ENCODE measurements at regions not wholly inside any gene's neighbourhood (a gene's known extent, or its start where the extent isn't known, plus 50 kb on each side); places are given as distances from the start of the nearest gene placed in this dataset.
A peak's percentile ranks its signal among the peaks of the same experiment; 100 is the strongest.

DNA sequence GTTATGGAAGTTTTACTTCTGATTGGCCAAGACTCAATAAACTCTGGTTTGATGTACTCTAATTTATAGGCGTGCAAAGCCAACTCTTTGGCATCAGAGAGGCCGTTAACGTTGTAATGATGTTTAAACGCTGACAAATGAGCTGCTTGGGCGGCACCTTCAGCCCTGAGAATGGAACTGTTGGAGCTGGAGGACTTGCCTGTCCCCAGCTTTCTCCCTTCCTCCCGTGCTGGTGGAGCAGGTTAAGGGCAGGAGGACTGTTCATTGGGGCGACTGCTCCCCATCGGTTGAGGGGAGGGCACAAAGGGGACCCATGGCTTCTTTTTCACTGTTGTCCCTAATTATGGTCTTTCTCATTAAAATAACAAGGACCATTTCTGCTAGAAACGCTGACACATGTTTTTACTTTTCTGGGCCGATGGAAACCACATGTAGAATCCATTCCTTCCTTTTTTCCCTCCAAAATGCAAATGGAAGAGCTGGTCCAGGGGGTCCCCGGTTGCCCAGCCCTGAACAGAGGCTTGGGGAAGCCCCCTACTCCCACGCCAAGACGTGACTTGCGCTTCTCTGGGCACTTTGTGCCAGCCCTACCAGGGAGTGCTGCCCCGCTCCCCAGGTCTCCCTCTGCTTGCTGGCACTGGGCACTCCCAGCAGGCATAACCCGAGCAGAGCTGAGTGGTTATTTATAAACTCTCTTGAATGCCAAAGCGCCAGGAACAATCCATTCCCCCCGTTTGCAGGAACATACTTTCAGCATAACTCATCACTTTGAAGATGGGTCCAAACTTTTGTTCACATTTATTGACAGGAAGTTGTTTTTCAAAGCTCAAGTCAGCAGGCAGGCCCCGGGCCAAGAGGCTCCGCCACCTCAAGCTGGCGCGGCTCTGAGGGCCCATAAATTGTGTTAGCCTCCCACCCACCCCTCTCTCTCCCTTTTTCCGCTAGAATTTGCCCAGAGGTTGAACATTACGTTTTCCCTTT lies 170.1 kb downstream of the ASB1 start (continued):
- TF ChIP-seq ARNTL (CRISPR knock-in tag; IDR thresholded peaks at IDR 0.05; ENCODE audit: borderline replicate concordance, low read depth) = no peak
- TF ChIP-seq ESRRG (CRISPR knock-in tag; IDR thresholded peaks at IDR 0.05) = no peak
- TF ChIP-seq, protein P1, sequence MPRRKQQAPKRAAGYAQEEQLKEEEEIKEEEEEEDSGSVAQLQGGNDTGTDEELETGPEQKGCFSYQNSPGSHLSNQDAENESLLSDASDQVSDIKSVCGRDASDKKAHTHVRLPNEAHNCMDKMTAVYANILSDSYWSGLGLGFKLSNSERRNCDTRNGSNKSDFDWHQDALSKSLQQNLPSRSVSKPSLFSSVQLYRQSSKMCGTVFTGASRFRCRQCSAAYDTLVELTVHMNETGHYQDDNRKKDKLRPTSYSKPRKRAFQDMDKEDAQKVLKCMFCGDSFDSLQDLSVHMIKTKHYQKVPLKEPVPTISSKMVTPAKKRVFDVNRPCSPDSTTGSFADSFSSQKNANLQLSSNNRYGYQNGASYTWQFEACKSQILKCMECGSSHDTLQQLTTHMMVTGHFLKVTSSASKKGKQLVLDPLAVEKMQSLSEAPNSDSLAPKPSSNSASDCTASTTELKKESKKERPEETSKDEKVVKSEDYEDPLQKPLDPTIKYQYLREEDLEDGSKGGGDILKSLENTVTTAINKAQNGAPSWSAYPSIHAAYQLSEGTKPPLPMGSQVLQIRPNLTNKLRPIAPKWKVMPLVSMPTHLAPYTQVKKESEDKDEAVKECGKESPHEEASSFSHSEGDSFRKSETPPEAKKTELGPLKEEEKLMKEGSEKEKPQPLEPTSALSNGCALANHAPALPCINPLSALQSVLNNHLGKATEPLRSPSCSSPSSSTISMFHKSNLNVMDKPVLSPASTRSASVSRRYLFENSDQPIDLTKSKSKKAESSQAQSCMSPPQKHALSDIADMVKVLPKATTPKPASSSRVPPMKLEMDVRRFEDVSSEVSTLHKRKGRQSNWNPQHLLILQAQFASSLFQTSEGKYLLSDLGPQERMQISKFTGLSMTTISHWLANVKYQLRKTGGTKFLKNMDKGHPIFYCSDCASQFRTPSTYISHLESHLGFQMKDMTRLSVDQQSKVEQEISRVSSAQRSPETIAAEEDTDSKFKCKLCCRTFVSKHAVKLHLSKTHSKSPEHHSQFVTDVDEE (CRISPR knock-in tag; IDR thresholded peaks at IDR 0.05) = no peak
- TF ChIP-seq RARB (CRISPR knock-in tag; IDR thresholded peaks at IDR 0.05) = no peak
- no peak for TF ChIP-seq TCF4 (CRISPR knock-in tag; IDR thresholded peaks at IDR 0.05; ENCODE audit: borderline replicate concordance)
- no peak for TF ChIP-seq SNAI2 (CRISPR knock-in tag; IDR thresholded peaks at IDR 0.05)
- TF ChIP-seq PPARA (CRISPR knock-in tag; IDR thresholded peaks at IDR 0.05; ENCODE audit: borderline replicate concordance) = no peak
- TF ChIP-seq, protein P2, sequence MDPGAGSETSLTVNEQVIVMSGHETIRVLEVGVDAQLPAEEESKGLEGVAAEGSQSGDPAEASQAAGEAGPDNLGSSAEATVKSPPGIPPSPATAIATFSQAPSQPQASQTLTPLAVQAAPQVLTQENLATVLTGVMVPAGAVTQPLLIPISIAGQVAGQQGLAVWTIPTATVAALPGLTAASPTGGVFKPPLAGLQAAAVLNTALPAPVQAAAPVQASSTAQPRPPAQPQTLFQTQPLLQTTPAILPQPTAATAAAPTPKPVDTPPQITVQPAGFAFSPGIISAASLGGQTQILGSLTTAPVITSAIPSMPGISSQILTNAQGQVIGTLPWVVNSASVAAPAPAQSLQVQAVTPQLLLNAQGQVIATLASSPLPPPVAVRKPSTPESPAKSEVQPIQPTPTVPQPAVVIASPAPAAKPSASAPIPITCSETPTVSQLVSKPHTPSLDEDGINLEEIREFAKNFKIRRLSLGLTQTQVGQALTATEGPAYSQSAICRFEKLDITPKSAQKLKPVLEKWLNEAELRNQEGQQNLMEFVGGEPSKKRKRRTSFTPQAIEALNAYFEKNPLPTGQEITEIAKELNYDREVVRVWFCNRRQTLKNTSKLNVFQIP (CRISPR knock-in tag; IDR thresholded peaks at IDR 0.05; ENCODE audit: borderline replicate concordance, low read depth) = no peak
- no peak for TF ChIP-seq BACH2 (CRISPR knock-in tag; IDR thresholded peaks at IDR 0.05; ENCODE audit: borderline replicate concordance)

DNA sequence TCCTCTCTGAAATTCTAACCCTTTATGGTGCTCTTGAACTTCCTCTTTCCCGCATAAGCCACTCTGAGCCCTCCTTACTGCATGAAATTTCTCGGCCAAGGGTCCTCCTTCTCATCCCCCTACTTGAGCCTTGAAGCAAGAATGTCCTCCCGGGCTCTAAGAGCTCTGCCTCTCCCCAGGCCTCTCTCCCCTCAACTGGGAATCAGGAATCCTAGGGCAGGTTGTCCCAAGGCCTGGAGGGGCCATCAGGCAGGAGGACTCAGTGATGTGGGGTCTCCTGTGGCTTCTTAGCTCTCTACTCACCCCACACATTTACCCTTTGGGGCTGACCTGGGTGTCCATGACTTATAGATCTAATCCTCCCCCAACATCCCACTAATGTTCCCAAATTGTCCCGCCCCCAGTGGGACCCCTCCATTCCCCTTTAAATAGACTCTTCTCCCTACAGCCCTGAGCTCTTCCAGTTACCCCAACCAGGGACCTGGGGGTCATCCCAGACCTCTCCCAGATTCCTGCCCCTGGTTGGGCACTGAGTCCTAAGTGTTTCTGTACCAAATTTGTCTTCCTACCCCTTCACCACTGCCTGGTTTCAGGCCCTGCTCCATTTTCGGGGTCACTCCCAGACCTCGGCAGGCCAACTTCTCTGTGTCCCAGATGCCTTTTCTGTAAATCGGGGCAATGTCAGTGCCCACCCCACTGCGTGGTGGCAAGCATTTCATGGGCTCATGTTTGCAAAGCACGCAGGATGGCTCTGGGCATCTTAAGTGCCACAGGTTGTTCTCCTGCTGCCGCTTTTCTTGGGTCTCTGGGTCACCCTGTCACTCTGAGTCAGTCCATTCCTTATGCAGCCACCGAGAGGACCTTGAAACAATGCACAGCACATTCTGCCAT lies 171.2 kb downstream of the ASB1 start:
- TF ChIP-seq TOX (CRISPR knock-in tag; IDR thresholded peaks at IDR 0.05; ENCODE audit: borderline replicate concordance) = no peak
- TF ChIP-seq ESRRG (CRISPR knock-in tag; IDR thresholded peaks at IDR 0.05) = no peak
- no peak for TF ChIP-seq ARNTL (CRISPR knock-in tag; IDR thresholded peaks at IDR 0.05; ENCODE audit: borderline replicate concordance, low read depth)
- TF ChIP-seq ZC3H10 (CRISPR knock-in tag; IDR thresholded peaks at IDR 0.05) = no peak
- TF ChIP-seq ZNF70 (CRISPR knock-in tag; IDR thresholded peaks at IDR 0.05) = no peak
- no peak for TF ChIP-seq OSR1 (CRISPR knock-in tag; IDR thresholded peaks at IDR 0.05)
- TF ChIP-seq, protein P3, sequence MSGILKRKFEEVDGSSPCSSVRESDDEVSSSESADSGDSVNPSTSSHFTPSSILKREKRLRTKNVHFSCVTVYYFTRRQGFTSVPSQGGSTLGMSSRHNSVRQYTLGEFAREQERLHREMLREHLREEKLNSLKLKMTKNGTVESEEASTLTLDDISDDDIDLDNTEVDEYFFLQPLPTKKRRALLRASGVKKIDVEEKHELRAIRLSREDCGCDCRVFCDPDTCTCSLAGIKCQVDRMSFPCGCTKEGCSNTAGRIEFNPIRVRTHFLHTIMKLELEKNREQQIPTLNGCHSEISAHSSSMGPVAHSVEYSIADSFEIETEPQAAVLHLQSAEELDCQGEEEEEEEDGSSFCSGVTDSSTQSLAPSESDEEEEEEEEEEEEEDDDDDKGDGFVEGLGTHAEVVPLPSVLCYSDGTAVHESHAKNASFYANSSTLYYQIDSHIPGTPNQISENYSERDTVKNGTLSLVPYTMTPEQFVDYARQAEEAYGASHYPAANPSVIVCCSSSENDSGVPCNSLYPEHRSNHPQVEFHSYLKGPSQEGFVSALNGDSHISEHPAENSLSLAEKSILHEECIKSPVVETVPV (CRISPR knock-in tag; IDR thresholded peaks at IDR 0.05) = no peak
- TF ChIP-seq PPARA (CRISPR knock-in tag; IDR thresholded peaks at IDR 0.05; ENCODE audit: borderline replicate concordance) = no peak
- TF ChIP-seq ZNF565 (CRISPR knock-in tag; conservative IDR thresholded peaks at IDR 0.05; ENCODE audit: low read depth) = no peak
- TF ChIP-seq, protein P4, sequence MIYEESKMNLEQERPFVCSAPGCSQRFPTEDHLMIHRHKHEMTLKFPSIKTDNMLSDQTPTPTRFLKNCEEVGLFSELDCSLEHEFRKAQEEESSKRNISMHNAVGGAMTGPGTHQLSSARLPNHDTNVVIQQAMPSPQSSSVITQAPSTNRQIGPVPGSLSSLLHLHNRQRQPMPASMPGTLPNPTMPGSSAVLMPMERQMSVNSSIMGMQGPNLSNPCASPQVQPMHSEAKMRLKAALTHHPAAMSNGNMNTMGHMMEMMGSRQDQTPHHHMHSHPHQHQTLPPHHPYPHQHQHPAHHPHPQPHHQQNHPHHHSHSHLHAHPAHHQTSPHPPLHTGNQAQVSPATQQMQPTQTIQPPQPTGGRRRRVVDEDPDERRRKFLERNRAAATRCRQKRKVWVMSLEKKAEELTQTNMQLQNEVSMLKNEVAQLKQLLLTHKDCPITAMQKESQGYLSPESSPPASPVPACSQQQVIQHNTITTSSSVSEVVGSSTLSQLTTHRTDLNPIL (CRISPR knock-in tag; IDR thresholded peaks at IDR 0.05; ENCODE audit: low read depth) = no peak
- TF ChIP-seq ZFP30 (CRISPR knock-in tag; IDR thresholded peaks at IDR 0.05) = no peak
- no peak for TF ChIP-seq RARB (CRISPR knock-in tag; IDR thresholded peaks at IDR 0.05)
- TF ChIP-seq ZFP3 (CRISPR knock-in tag; IDR thresholded peaks at IDR 0.05) = no peak
- TF ChIP-seq ZNF8 (CRISPR knock-in tag; IDR thresholded peaks at IDR 0.05) = no peak
- TF ChIP-seq TCF4 (CRISPR knock-in tag; IDR thresholded peaks at IDR 0.05; ENCODE audit: borderline replicate concordance) = no peak
- TF ChIP-seq, protein P5, sequence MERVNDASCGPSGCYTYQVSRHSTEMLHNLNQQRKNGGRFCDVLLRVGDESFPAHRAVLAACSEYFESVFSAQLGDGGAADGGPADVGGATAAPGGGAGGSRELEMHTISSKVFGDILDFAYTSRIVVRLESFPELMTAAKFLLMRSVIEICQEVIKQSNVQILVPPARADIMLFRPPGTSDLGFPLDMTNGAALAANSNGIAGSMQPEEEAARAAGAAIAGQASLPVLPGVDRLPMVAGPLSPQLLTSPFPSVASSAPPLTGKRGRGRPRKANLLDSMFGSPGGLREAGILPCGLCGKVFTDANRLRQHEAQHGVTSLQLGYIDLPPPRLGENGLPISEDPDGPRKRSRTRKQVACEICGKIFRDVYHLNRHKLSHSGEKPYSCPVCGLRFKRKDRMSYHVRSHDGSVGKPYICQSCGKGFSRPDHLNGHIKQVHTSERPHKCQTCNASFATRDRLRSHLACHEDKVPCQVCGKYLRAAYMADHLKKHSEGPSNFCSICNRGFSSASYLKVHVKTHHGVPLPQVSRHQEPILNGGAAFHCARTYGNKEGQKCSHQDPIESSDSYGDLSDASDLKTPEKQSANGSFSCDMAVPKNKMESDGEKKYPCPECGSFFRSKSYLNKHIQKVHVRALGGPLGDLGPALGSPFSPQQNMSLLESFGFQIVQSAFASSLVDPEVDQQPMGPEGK (CRISPR knock-in tag; IDR thresholded peaks at IDR 0.05; ENCODE audit: borderline replicate concordance) = no peak
- TF ChIP-seq, protein P2 (CRISPR knock-in tag; IDR thresholded peaks at IDR 0.05; ENCODE audit: borderline replicate concordance, low read depth) = no peak
- TF ChIP-seq SNAI2 (CRISPR knock-in tag; IDR thresholded peaks at IDR 0.05) = no peak
- TF ChIP-seq GLIS3 (CRISPR knock-in tag; IDR thresholded peaks at IDR 0.05) = no peak
- ATAC-seq = peak; percentile 27
